HG03039 (cell line): ENCODE measurements at regions not wholly inside any gene's neighbourhood (a gene's known extent, or its start where the extent isn't known, plus 50 kb on each side); places are given as distances from the start of the nearest gene placed in this dataset.
"Not testable (repeated sequence)": the region's sequence is repeated elsewhere in the genome, so short reads cannot be mapped to it uniquely, and the experiment has no call there.

ENCODE experiments used
- ATAC-seq: cut with Tn5 transposase; IDR thresholded peaks from one replicate; pipeline ENCODE4 v1.9.1; 2021; ENCODE audit warnings: mild to moderate bottlenecking, moderate library complexity; ENCODE audit not compliant: unreplicated experiment

DNA sequence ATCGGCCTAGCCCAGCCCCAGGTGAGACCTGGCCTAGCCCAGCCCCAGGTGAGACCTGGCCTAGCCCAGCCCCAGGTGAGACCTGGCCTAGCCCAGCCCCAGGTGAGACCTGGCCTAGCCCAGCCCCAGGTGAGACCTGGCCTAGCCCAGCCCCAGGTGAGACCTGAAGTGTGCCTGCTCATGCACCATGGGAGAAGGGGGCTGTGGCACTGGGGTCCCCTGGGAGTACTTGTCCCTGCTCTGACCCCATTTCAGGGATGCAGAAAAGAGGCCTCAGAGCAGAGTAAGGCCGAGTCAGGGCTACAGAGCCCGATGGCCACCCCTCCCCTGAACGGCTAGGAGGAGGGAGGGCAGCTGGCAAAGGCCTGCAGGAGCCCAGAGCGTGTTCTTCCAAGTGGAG lies 129.6 kb downstream of the CRYBB2 start:
- ATAC-seq: not testable (repeated sequence)

DNA sequence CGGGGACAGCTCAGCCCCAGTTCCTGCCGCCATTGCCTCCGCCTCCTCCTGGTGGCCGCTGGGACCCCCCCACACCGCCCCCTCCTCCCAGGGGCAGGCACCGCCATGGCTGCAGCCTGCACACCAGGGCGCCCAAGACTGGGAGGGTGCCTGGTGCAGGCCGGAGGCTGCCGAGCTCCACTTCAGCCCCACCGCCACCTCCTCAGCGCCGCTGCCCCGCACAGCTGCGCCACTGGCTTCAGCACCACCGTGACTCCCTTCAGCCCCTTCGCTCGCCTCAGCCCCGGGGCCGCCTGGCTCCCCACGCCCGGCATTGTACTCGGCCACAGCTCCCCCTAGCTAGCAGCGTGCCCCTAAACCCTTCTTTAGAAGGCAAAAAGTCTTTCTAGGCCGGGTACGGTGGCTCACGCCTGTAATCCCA lies 131.1 kb downstream of the CRYBB2 start:
- ATAC-seq: no peak

DNA sequence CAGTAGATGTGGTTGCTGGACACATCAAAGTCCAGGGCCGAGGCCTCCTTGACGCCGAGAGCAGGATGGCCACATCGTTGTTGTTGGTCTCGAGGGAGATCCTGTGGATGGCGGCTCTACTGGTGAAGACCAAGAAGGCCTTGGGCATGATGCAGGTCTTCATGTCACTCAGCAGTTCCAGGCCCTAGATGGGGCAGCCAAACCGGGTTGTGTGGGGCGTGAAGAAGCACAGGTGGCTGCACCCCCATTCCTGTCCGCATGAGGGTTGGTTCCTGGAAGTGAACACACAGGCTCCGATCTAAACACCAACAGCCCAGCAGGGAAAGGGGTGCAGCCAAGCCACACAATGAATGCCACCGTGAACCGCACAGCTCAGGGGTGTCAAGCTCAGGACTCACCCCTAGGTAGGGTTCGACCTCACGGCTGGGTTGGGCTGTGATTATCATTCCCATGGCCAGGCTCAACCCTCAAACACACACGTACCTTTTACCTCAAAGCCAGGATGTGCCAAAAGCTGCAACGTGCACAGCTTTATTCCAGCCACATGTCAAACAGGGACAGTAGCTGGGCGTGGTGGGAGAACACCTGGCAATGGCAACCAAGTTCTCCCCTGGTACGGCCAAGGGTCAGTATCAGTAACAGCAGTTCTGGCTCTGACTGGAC lies 132.3 kb downstream of the CRYBB2 start:
- ATAC-seq: no peak

DNA sequence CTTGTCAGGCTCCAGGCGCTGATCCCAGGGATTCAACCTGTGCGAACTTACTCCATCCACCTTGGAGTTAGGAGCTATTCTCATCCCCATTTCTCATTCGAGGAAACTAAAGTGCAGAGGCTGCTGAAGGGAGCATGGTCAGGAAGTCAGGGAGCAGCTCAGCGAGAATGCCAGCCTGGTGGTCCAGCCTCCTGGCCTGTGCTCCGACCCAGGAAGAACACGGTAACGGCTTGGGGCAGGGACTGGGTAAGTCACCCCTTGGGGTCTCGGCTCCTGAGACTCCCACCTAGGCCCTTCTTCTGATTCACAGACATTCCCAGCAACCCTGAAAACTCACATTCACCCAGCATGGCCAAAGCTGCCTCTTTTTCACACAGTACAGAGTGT lies 132.8 kb downstream of the CRYBB2 start:
- no peak for ATAC-seq

DNA sequence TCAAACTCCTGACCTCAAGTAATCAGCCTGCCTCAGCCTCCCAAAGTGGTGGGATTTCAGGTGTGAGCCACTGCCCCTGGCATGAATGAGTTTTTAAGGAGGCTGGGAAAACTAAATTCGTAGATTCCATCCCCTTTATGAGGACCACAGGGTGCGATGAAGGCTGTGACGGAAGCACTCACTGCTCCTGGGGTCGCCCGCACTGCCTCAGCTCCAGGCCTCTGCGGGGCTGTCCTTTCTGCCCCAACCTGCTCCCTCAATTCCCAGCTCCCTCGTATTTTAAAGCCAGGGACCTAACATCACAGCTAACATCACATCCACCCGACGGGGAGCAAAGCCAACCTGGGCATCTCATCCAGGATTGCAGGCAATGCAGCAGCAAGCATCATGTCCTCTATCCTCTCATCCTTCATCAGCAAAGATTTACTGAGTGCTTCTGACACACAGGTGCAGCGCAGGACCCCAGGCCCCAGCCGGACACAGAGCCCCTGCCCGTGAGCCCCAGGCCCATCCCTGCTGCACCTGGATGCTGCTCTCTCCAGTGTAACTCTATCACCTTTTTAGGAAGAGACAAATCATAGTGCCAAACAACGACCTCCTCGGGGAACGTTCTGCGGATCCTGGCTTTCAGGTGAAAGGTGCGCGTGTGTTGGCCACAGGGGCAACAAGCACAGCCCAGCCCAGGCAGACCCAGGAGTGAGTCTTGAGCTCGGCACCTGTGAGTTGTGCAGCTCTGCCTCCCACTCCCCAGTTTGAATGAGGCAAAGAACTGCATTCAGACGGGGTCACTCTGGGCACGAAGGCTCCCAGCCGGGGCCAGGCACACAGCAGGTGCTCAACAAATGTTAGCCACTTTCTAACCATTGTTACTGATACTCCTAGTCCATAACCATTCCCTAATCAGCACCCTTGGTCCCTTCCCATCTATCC lies 134.3 kb downstream of the CRYBB2 start:
- no peak for ATAC-seq

DNA sequence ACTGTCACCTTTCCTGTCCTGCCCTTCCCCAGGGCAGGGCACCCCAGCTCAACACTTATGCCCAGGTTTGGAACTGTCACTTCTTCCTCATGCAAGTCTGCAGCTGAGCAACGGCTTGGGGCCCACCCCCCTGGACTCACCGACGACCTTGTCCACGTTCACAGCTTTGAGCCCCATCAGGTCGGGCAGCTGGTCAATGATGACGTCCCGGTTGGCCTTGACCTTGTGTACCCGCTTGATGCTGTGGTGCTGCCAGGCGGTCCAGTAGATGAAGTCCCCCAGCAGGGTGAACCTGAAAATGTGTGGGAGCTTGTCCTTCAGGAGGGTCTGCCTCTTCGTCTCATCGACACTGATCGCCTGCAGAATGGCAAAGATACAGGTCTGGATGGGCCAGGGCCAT lies 135.0 kb downstream of the CRYBB2 start:
- ATAC-seq: no peak

DNA sequence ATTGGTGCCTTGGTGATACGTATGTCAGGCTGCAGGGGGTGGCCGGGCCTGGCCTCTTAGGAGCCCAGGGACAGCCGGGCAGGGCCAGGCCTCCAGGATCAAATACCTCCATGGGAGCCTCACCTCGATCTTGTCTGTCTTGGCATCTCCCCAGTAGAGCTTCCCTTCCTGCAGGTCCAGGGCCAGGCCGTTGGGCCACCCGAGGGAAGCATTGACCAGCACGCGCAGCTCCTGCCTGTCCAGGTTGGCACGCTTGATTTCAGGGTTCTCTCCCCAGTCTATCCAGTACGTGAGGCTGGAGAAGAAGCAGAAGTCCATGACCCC lies 137.7 kb downstream of the CRYBB2 start:
- no peak for ATAC-seq

DNA sequence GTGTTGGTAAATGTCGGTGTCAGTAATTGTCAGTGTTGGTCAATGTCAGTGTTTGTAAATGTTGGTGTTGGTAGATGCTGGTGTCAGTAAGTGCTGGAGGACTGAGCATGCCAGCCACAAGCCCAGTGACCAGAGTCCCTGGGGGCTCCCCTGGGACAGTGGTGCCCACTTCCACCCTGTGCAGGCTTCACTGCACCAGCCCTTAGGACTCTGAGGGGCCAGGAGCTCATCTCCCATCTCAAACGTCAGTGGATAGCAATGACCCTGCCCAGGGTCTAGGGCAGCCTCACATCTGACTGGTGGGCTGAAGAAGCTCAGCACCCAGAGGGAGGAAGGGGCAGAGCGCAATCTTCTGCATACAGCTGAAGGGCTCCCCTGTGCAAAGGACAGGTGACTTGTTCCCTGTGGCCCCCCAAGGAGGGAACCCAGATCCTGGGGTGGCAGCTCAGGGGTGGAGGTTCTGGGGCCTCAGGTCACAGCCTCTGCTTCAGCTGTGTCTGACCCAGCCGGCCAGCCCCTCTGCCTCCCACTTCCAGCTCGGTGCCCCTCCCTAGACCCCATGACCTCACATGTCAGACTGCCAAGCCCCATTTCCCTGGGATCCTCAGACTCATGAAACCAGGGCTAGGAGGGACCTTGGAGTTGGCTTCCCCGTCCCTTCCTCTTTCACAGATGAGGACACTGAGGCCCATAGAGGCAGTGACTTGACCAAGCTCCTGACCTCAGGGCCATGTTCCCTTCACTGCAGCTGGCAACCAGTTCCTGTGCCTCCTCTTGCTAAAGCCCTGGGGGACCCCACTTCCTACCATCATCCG lies 138.4 kb downstream of the CRYBB2 start:
- ATAC-seq: no peak

DNA sequence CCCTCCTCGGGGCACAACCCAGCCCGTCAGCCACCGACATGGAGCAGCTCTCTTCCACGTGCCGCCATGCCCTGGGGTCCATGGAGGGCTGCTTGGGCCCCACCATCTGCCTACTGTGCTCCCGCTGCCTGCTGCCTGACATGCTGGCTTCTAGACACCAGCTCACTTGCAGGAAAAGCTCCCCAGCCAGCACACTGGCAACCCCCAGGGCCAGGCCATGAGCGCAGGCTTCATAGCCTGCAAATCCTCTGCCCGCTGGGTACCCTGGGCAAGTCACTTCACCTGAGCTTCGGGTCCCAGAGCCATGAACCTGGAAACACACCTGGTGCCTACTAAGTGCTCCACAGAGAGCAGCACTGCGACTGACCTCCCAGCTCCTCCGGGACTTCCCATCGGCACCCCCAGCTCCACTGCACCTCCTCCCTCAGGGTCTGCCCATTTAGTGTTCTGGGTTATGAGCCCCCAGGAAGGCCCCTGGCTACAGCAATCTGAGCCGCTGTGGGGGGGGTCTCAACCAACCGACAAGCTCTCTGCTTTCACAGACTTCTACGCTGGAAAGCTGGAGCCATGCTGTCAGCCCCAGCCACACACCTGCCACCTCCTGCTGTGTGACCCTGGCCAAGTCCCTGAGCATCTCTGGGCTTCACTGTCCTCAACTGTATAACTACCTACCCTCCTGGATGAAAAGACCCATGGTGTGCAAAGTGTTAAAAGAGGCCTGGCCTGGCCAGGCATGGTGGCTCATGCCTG lies 139.2 kb downstream of the CRYBB2 start:
- ATAC-seq: no peak

DNA sequence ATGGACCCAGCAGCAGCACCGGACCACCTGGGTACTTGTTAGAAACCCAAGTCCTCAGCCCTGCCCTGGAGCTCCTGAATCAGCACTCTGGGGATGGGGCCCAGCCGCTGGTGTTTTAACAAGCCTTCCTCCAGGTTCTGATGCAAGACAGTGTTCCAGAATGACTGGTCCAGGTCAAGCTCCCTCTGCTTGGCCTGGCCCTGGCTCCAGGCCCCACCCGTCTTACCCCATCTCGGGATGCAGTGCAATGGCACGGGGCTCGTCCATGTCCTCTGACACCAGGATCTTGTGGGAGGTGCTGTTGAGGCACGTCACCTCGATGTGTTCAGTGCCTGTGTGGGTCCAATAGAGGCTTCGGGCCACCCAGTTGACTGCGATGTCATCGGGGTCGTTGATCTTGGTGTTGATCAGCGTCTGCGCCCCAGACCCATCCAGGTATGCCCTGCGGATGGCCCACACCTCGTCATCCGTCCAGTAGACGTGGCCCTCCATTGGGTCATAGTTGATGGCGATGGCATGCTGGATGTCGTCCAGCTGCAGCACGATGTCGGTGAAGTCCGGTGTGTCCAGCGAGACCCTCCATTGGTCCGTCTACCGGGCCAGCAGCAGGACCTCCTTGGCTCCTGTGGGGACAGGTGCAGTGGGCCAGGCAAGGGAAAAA lies 140.3 kb downstream of the CRYBB2 start:
- ATAC-seq: no peak

DNA sequence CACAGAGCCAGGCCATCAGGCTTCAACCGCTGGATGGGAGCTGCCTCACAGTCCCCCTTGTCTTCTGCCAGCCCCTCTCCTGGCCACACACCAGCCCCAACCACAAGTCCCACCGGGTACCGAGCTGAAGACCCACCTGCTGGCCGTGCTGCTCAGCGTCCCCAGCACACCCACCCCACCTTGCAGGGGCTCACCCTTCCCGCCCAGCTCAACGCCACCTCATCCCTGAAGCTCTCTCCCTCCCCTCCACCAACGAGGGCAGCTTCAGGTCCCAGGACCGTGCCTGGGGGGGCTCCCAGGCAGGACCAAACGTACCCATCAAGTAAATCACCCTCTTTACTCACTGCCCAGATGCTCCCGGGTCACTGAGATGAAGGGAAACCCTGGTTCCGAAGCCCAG lies 141.0 kb downstream of the CRYBB2 start:
- ATAC-seq: no peak

DNA sequence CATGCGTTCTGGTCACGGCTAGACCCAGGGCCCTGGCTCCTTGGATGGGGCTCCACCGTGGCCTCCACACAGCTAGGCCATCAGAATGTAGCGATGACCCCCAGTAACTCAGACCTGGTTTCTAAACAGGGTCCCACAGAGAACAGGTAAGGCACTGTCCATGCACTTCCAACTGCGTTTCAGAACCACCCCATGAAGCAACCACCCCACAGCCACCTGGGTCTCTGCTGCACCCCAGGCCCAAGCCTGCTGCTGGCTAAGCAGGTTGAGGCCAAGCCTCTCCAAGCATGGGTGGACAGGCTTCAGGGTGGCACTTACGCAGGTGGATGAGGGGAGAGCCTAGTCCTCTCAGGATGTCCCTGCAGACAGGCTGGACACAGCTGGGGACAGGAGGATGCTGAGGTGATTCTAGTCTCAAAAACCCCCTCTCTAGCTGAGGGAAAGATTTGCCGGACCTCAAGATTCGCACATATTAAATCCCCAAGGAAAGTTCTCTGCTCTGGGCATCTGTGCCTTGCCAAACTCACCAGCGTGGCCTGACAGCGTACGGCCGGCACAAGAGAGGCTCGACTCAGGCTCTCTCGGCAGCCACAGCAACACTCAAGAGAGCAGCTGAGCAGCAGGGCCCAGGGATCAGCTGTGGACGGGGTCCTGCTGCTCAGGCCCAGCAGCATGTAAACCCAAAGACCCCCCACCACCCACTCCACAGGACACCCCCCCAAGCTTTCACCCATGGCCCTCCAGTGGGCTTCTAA lies 141.6 kb downstream of the CRYBB2 start:
- ATAC-seq: no peak

DNA sequence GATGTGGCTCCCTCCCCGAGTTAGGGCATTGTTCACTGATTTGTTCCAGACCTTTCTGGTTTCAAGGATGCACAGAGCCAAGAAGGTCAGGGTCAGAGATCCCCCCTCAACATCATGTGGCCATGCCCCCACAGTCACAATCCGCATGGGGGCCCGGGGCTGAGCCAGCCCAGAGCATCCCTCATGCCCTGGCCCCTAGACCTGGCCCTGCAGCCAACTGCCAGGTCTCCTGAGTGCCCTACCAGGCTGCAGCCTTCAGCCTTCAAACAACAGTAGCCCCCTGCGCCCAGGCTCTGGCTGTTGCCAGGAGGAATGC lies 142.4 kb downstream of the CRYBB2 start:
- ATAC-seq: no peak

DNA sequence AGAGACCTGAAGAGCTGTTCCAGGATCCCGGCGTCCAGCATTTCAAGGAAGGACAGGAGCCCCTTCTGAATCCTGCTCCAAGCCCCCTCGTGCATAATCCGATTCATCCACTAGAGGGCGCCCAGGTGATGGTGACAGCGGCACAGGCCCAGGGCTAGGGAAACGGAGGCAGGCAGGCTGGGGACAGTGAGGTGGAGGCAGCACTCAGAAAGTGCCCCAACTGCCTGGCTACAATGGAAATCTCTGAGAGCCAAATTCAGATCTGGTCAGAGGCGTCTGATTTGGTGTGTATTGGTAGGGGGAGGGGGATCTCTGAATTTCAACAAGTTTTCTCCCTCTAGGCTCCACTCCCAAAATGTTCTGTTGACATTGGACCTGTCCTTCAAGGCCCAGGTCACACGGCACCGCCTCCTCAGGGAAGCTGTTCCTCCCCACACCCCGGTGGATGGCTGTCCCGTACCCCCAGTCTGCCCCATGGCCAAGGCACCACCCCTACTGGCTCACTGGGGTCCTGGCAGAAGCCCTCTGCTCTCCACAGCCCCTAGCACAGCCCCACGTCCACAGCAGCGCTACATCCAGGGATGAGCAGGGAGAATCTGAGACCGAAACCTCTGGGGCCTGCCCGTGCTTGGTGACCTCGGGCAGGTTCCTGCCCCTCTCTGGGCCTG lies 142.9 kb downstream of the CRYBB2 start:
- ATAC-seq: no peak

DNA sequence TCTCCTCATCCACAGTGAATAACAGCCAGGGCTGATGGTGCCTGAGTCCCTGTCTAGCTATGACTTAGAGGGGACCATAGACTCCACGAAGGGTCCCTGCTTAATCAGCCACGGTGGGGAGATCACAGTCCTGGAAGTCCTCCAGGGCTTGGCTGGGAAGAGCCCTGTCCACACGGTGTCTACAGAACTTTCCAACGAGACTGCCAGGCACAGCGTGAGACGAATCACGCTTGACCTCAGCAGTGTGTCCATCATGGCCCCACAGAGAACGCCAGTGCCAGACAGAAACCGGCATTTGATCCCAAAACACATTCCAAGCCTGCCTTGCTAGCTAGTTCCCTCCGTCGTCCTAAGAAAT lies 143.4 kb downstream of the CRYBB2 start:
- ATAC-seq: no peak

DNA sequence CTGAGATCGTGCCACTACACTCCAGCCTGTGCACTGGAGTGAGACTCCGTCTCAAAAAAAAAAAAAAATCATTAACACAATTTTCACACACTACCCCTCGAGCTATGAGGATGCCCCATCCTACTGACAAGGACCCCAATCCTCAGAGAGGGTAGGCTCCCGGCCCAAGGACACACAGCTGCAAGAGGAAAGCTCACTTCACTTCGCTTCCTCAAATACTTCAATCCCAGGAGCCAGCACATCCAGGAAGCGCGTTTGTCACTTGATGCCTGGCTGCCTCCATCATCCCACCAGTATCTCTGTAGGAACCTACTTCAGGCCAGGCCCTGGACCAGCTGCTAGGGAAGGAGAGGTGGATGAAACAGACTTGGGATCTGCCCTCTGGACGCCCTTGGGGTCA lies 144.0 kb downstream of the CRYBB2 start:
- no peak for ATAC-seq

DNA sequence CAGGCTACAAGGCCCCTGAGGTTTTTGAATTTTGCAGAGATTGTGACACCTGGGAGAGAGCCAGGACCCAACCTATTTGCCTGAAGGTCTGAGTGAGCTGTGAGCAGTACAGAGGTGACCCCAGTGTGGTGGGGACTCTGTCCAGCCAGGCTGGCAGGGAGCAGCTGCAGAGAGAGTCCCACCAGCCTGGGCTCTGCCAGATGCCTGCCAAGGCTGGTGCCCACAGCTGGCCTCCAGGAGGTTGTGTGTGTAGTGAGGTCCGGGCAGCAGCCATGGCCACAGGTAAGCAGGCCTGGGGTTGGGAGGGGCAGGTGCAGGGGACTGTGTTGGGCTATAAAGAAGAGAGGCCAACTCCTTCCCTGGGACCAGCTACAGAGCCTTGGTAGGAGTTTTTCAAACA lies 144.8 kb downstream of the CRYBB2 start:
- no peak for ATAC-seq

DNA sequence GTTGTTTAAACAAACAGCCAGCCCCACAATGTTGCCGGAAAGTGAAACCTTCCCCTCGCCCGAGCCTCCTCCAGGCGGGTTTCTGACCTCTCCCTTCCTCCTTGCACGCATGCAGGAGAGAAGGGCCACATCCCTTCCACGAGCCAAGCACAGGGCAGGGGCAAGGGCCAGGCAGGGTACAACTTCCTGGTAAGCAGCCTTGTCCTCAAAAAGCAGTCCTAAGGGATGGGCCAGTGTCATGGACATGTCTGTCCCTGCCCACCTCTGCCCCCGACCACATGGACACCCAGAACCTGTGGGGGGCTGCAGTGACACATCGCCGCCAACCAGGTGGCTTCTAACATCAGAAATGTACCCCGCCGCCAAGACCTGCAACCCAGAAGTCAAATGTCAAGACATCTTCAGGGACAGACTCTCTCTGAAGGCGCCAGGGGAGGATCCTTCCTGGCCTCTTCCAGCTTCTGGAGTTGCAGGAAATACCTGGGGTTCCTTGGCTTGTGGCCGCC lies 145.3 kb downstream of the CRYBB2 start:
- ATAC-seq: no peak
